ENCODE measurements at regions not wholly inside any gene's neighbourhood (a gene's known extent, or its start where the extent isn't known, plus 50 kb on each side); places are given as distances from the start of the nearest gene placed in this dataset.

GRCh38 chr5:147169399-147169798 is 65.4 kb upstream of the STK32A start:
- DNase-seq (ENCODE audit: low read depth): no peak
- TF ChIP-seq CTCF (IDR thresholded peaks at IDR 0.05; ENCODE audit: control insufficient read depth, extremely low read depth, insufficient read depth): no peak
- no peak overlapping the region for H3K4me3 ChIP-seq (ENCODE audit: low read depth, low read length)

- no peak for TF ChIP-seq CTCF (IDR thresholded peaks at IDR 0.05; ENCODE audit: control insufficient read depth, extremely low read depth, insufficient read depth)
- no peak overlapping the region for H3K4me3 ChIP-seq (ENCODE audit: low read depth, low read length)
- no peak for DNase-seq (ENCODE audit: low read depth)
Measured at GRCh38 chr5:147169901-147170300, 64.9 kb upstream of the STK32A start.

- no peak for TF ChIP-seq CTCF (IDR thresholded peaks at IDR 0.05; ENCODE audit: control insufficient read depth, extremely low read depth, insufficient read depth)
- H3K4me3 ChIP-seq (ENCODE audit: low read depth, low read length): no peak overlapping the region
Measured at GRCh38 chr5:147170603-147171002, 64.2 kb upstream of the STK32A start.

GRCh38 chr5:147174671-147175265 is 60.1 kb upstream of the STK32A start:
- H3K4me3 ChIP-seq (ENCODE audit: low read depth, low read length): no peak overlapping the region
- no peak for TF ChIP-seq CTCF (IDR thresholded peaks at IDR 0.05; ENCODE audit: control insufficient read depth, extremely low read depth, insufficient read depth)
- no peak for DNase-seq (ENCODE audit: low read depth)

More at GRCh38 chr5:147170603-147171002, 64.2 kb upstream of the STK32A start:
- DNase-seq (ENCODE audit: low read depth): no peak

GRCh38 chr5:147175516-147176097 is 59.2 kb upstream of the STK32A start:
- no peak for DNase-seq (ENCODE audit: low read depth)
- no peak for TF ChIP-seq CTCF (IDR thresholded peaks at IDR 0.05; ENCODE audit: control insufficient read depth, extremely low read depth, insufficient read depth)
- H3K4me3 ChIP-seq (ENCODE audit: low read depth, low read length): no peak overlapping the region

GRCh38 chr5:147176422-147176821 is 58.4 kb upstream of the STK32A start:
- no peak for TF ChIP-seq CTCF (IDR thresholded peaks at IDR 0.05; ENCODE audit: control insufficient read depth, extremely low read depth, insufficient read depth)
- DNase-seq (ENCODE audit: low read depth): no peak
- no peak overlapping the region for H3K4me3 ChIP-seq (ENCODE audit: low read depth, low read length)

Data from LNCaP clone FGC (cell line).